GM19372 (cell line): ENCODE measurements at regions not wholly inside any gene's neighbourhood (a gene's known extent, or its start where the extent isn't known, plus 50 kb on each side); places are given as distances from the start of the nearest gene placed in this dataset.

ENCODE experiments used
- ATAC-seq: cut with Tn5 transposase; IDR thresholded peaks from one replicate; pipeline ENCODE4 v1.9.1; 2021; ENCODE audit warnings: mild to moderate bottlenecking, low read depth, moderate library complexity; ENCODE audit not compliant: unreplicated experiment

DNA sequence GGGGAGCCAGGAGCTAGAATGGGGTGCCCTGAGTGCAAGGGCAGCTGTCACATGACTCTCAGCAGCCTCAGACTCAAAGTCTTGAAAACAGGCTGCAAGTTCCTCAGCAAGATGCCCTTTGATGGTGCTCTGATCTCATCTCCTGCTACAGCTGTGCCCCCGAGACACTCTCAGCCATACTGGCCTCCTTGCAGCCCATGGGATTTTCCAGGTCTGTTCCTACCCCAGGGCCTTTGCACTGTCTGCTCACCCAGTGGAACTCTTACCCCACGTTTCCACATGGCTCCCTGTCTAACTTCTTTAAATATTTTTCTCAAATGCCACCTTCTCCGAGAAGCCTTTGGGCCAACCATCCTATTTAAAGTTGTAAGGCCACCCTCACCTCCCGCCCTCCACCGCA is 146.9 kb downstream of the C16orf95 start:
- no peak for ATAC-seq

DNA sequence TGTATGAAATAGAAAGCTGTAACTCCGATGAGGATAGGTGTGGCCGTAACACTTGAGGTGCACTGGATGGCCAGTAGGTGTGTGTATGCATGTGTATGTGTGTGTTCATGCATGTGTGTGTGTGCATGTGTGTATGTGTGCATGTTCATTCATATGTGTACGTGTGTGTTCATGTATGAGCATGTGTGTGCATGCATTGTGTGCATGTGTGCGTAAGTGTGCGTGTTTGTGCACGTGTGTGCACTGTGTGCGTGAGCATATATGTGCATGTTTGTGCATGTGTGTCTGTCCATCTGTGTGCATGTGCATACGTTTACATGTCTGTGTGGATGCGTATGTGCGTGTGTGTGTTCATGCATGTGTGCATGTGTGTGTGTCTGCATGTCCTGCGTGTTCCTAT is 145.5 kb downstream of the C16orf95 start:
- ATAC-seq = no peak

GRCh38 chr16:87172632-87173031 is 144.6 kb downstream of the C16orf95 start:
- ATAC-seq = no peak

- no peak for ATAC-seq
These were observed 143.8 kb downstream of the C16orf95 start for GRCh38 chr16:87173294-87173893.

GRCh38 chr16:87174061-87174460 is 143.1 kb downstream of the C16orf95 start:
- no peak for ATAC-seq

DNA sequence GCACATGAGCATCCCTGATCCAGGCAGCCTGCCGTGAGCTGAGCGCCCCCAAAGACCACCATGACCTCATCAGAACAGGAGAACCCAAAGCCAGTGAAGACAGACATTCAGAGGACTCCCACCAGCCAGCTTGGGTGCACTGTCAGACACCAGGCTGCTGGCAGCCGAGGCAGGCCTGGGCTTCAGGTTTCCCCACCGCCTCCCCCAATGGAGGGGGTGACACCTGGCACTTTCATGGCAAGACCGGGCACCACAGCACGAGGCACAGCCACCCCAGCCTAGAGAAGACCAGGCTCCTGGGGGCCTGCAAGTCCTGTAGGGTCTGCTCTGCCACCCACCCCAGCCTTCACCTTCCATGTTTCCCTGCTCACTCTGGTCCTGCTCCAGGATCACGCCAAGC is 140.5 kb downstream of the C16orf95 start:
- no peak for ATAC-seq

DNA sequence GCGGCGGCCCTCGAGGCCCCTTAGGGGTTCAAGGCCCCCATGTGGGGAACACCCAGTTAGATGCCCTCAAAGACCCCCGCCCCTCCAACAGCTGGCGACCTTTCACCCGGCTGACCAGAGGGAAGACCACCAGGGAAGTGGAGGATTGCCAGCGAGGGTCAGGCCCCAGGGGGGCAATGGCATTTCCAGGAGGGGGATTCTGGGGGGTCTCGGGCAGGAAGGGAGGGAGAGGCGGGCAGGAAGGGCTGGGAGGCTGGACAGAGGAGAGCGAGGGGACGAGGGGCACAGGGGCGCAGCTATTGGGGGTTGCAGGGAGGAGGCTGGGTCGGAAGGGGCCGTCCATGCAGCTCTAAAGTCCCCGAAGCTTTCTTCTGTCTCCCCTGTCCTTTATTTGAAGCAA is 139.5 kb downstream of the C16orf95 start:
- ATAC-seq = no peak

- ATAC-seq = no peak
These were observed 138.9 kb downstream of the C16orf95 start for GRCh38 chr16:87178177-87178863.

DNA sequence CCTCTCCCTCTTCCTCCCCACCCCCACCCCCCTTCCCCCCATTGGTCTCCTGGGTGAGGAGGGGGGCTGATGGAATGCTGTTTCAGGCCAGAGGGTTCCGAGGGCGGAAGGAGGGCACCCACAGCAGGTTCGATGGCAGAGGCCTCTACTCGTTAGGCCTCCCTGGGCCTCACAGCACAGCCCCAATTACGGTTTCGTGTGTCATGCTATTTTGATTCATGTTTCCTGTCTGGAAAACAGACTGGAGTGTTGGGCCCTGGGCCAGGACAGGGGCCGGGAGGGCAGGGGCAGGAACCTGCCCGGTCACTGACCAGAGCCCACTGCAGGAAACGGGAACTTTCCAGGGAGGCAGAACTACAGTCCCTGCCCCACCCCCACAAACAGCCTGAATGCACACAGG is 138.2 kb downstream of the C16orf95 start:
- ATAC-seq = no peak

- ATAC-seq = no peak
These were observed 137.1 kb downstream of the C16orf95 start for GRCh38 chr16:87180069-87180468.

- ATAC-seq = no peak
These were observed 134.4 kb downstream of the C16orf95 start for GRCh38 chr16:87182759-87183158.

DNA sequence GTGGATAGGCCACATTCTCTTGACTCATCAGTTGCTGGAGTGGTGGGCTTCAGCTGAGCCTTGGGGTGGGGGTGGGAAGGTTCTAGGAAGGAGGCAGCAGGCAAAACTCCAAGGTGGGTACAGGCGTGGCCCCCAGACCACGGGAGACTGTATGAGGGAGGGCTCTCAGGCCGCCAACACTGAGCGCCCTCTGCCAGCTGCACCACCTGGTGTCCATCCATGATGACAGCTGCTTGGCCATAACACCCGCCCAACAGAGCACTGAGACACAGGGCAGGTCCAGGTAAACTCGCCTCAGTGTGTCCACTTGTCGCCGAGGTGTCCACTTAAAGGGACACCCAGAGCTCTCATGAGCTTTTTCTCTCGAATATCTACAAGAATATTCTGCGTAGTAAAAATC is 133.5 kb downstream of the C16orf95 start:
- ATAC-seq = no peak

DNA sequence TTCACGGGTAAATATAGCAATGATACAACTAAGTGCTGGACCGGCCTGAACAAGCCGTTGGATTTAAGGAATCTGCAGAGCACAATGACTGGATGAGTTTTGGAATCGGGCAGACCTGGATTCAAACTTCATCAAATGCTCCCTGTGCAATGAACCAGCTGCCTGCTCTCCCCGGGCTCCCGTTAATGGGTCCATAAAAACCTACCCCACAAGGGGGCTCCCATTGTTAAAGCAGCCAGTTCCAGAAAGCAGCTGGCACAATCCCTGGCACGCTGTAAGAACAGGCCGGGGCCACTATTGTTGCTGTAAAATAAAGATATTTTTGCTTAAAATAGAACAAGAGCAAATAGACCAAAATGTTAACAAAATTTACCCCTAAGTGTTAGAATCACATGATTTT is 131.9 kb downstream of the C16orf95 start:
- no peak for ATAC-seq

DNA sequence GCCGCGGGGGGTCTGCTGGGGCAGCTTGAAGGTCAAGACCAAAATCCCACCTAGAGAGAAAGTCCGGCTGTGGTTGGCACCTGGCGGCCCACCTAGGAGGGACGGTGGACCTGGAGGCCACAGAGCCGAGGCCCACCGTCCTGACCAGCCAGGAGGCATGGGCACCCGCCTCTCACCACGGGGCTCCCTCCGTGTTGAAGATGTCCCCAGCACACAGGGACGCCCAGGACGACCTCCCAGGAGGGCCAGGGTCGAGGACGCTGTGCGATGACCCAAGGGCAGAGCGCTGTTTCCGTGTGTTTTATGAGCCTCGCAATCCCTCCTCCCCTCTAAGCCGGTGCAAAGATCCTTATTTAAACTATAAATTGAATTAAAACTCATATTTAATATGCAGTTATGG is 131.2 kb downstream of the C16orf95 start:
- ATAC-seq = no peak

- ATAC-seq = no peak
These were observed 130.7 kb downstream of the C16orf95 start for GRCh38 chr16:87186446-87186845.

DNA sequence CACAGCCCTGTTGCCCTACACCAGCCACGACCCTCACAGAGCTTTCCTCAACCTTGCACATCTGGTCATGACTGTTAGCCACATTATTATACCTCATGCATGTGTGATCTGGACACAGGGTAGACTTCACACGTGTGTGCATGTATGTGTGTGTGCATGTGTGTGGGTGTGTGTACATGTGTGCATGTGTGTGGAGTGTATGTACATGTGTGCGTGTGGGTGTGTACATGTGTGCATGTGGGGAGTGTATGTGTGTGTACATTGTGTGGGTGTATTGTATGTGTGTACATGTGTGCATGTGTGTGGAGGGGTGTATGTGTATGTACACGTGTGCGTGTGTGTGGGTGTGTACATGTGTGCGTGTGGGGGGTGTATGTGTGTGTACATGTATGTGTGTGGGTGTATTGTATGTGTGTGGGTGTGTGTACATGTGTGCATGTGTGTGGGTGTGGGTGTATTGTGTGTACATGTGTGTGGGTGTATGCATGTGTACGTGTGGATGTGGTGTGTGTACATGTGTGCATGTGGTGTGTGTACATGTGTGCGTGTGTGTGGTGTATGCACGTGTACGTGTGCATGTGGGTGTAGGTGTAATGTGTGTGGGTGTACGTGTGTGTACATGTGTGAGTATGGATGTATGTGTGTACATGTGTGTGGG is 130.2 kb downstream of the C16orf95 start:
- ATAC-seq = no peak

DNA sequence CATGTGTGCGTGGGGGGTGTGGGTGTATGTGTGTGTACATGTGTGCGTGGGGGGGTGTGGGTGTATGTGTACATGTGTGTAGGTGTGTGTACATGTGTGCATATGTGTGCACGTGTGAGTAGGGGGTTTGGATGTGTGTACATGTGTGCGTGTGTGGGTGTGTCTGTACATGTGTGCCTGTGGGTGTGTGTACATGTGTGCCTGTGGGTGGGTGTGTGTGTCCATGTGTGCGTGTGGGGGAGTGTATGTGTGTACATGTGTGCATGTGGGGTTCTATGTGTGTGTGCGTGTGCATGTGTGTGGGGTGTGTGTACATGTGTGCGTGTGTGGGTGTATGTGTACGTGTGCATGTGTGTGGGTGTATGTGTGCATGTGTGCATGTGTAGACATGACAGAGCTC is 129.1 kb downstream of the C16orf95 start:
- no peak for ATAC-seq

DNA sequence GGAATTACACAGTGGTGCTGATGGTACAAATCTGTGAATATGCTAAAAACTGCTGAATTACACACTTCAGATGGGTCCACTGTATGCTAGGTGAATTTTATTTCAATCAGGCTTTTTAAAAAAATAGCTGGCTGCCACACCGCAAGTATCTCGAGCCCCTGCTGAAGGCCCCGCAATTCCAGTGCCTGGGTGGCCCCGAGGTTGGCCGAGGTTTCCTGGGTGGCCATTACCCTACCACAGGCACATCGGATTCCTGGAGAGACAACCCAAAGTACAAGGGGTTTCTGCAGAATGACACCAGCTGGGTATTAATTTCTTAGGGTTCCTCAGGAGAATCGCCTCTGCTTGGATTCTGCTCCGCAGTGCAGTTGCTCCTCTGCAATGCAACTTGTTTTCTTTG is 127.8 kb downstream of the C16orf95 start:
- no peak for ATAC-seq

- ATAC-seq = no peak
These were observed 126.6 kb downstream of the C16orf95 start for GRCh38 chr16:87190288-87191230.

- ATAC-seq = no peak
These were observed 124.6 kb downstream of the C16orf95 start for GRCh38 chr16:87192452-87193073.
